K562 (cell line): ENCODE measurements at regions not wholly inside any gene's neighbourhood (a gene's known extent, or its start where the extent isn't known, plus 50 kb on each side); places are given as distances from the start of the nearest gene placed in this dataset.

ENCODE experiments used
- LEF1 ChIP-seq: fragments of 450-650 bp; IDR thresholded peaks from 2 replicates; pipeline ENCODE4 v1.6.1; 2016; ENCODE audit warnings: mild to moderate bottlenecking
- REST ChIP-seq, 2 experiments: fragments of 450-650 bp; formaldehyde crosslinking in 1 of 2; IDR thresholded peaks; 2 replicates each; pipeline versions ENCODE4 v1.4.0 to v1.6.1; 2014 to 2020; ENCODE audit warnings: mild to moderate bottlenecking in 2 of 2, borderline replicate concordance in 1 of 2, low read depth in 1 of 2
- ZBTB49 ChIP-seq: sonication (generic); formaldehyde crosslinking; IDR thresholded peaks from 2 replicates; pipeline ENCODE4 v1.8.0; 2022; ENCODE audit warnings: missing genetic modification reagents, mild to moderate bottlenecking, borderline replicate concordance

GRCh38 chr14:85417396-85417795 is 112.5 kb upstream of the FLRT2 start (continued):
- TF ChIP-seq ZBTB49 (CRISPR knock-in tag) (no peak), REST (IDR thresholded peaks at IDR 0.05; ENCODE audit: borderline replicate concordance) (no peak), REST (CRISPR knock-in tag; IDR thresholded peaks at IDR 0.05; ENCODE audit: low read depth) (no peak), LEF1 (no peak)
